ENCODE measurements at regions not wholly inside any gene's neighbourhood (a gene's known extent, or its start where the extent isn't known, plus 50 kb on each side); places are given as distances from the start of the nearest gene placed in this dataset.

GRCh38 chr11:122353561-122353960, 237.5 kb upstream of the BLID start:
- Histone ChIP-seq H3K27ac (no peak overlapping the region), H3K4me1 (peaks cover 0 to 10% (median 0%) of the 10 kb centered on the region in 3 donors), H3K4me3 (no peak overlapping the region), H3K9me3 (no peaks in the 10 kb centered on the region), H3K36me3 (no peaks in the 10 kb centered on the region), H3K27me3 (no peaks in the 10 kb centered on the region)
- TF ChIP-seq, protein P1, sequence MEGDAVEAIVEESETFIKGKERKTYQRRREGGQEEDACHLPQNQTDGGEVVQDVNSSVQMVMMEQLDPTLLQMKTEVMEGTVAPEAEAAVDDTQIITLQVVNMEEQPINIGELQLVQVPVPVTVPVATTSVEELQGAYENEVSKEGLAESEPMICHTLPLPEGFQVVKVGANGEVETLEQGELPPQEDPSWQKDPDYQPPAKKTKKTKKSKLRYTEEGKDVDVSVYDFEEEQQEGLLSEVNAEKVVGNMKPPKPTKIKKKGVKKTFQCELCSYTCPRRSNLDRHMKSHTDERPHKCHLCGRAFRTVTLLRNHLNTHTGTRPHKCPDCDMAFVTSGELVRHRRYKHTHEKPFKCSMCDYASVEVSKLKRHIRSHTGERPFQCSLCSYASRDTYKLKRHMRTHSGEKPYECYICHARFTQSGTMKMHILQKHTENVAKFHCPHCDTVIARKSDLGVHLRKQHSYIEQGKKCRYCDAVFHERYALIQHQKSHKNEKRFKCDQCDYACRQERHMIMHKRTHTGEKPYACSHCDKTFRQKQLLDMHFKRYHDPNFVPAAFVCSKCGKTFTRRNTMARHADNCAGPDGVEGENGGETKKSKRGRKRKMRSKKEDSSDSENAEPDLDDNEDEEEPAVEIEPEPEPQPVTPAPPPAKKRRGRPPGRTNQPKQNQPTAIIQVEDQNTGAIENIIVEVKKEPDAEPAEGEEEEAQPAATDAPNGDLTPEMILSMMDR (IDR thresholded peaks at IDR 0.05), result no peak
- TF ChIP-seq EP300 (IDR thresholded peaks at IDR 0.05) (no peak), POLR2AphosphoS5 (IDR thresholded peaks at IDR 0.05) (no peak), POLR2A (IDR thresholded peaks at IDR 0.05) (no peak)
- no peak for ATAC-seq
- 96 to 100% methylated on average over 3 to 4 of the region's 4 CpGs for WGBS, 2 donors (ENCODE audit: low coverage in 1 of 2)

DNA sequence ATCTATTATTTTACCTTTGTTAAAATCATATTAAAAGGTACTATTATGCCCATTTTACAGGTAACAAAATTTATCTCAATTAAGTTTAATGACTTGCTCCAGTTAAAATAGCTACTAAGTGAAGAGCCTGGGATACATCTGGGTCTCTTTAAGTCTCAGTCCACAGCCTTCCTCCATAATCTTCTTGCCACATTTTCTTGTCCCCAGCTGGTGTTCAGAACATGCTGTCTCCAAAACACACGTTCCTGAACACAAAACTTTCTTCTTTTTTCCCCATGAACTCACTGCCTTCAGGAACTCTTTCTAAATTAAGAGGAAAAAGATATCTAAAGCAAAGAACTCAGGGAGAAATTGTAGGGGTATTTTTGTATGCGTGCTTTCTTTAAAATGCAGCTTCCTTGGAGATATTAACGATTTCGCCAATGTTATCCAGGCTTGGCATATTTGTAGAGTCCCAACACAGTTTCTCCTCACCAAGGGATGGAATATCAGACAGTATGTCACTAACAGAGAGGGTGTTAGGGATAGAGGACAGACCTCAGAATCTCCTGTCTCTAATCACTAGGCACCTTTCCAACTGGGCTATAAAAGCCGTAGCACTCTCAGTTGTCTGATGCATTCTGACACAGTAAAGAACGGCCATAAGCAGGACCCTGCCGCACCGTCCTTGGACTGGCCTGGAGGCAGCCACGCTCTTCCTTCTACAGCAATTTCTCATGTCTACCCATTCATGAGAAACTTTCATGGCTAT, 232.8 kb upstream of the BLID start:
- no peak overlapping the region for H3K4me3 ChIP-seq
- no peak overlapping the region for H3K27ac ChIP-seq
- no peaks in the 10 kb centered on the region for H3K9me3 ChIP-seq
- WGBS, 2 donors (ENCODE audit: low coverage in 1 of 2), result 55 to 80% methylated on average over 7 to 9 of the region's 9 CpGs
- H3K27me3 ChIP-seq, result no peaks in the 10 kb centered on the region
- H3K4me1 ChIP-seq, result peaks cover 0 to 1% (median 0%) of the 10 kb centered on the region in 3 donors
- no peak for ATAC-seq
- H3K36me3 ChIP-seq, result no peaks in the 10 kb centered on the region
- TF ChIP-seq POLR2AphosphoS5 (IDR thresholded peaks at IDR 0.05) (no peak), POLR2A (IDR thresholded peaks at IDR 0.05) (no peak), EP300 (IDR thresholded peaks at IDR 0.05) (no peak)
- TF ChIP-seq, protein P1 (IDR thresholded peaks at IDR 0.05), result no peak

GRCh38 chr11:122346006-122346405, 230.0 kb upstream of the BLID start:
- TF ChIP-seq POLR2A (IDR thresholded peaks at IDR 0.05) (no peak), POLR2AphosphoS5 (IDR thresholded peaks at IDR 0.05) (no peak), EP300 (IDR thresholded peaks at IDR 0.05) (no peak)
- TF ChIP-seq, protein P1 (IDR thresholded peaks at IDR 0.05), result no peak
- no peak for ATAC-seq
- WGBS, 2 donors (ENCODE audit: low coverage in 1 of 2), result 75 to 83% methylated on average over 2 of the region's 2 CpGs
- Histone ChIP-seq H3K4me1 (peaks cover 0 to 7% (median 3%) of the 10 kb centered on the region in 3 donors), H3K4me3 (no peak overlapping the region), H3K36me3 (no peaks in the 10 kb centered on the region), H3K9me3 (no peaks in the 10 kb centered on the region), H3K27me3 (no peaks in the 10 kb centered on the region), H3K27ac (no peak overlapping the region)

- Histone ChIP-seq H3K27ac (no peak overlapping the region), H3K4me3 (no peak overlapping the region), H3K36me3 (no peaks in the 10 kb centered on the region), H3K9me3 (no peaks in the 10 kb centered on the region), H3K4me1 (peaks cover 0 to 12% (median 3%) of the 10 kb centered on the region in 3 donors), H3K27me3 (no peaks in the 10 kb centered on the region)
- TF ChIP-seq, protein P1 (IDR thresholded peaks at IDR 0.05), result no peak
- TF ChIP-seq POLR2AphosphoS5 (IDR thresholded peaks at IDR 0.05), result no peak
- no peak for TF ChIP-seq POLR2A (IDR thresholded peaks at IDR 0.05)
- TF ChIP-seq EP300 (IDR thresholded peaks at IDR 0.05), result no peak
- ATAC-seq, result no peak
- 79 to 87% methylated on average over 3 to 7 of the region's 7 CpGs for WGBS, 2 donors (ENCODE audit: low coverage in 1 of 2)
Observed at GRCh38 chr11:122345586-122345985, 229.6 kb upstream of the BLID start.

DNA sequence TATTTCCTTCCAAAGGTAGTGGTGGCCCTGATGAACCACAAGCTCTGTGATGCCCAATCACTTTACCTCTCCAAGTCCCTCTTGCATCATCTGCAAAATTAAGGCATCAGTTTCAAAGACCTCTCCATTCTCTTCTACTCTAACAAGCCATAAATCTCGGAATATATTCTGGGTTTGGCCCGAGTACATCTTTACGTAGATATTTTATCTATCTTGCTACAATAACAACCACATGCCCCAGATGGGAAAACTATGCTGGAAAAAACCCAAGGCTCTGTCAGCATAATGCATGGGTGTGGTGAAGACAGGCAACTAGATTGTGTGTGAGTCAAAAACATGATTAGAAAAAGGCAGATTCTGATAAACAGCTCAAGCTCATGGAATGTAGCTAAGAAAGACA, 228.2 kb upstream of the BLID start:
- H3K27ac ChIP-seq, result no peak overlapping the region
- H3K9me3 ChIP-seq, result no peaks in the 10 kb centered on the region
- H3K4me1 ChIP-seq, result peaks cover 0 to 12% (median 3%) of the 10 kb centered on the region in 3 donors
- H3K36me3 ChIP-seq, result no peaks in the 10 kb centered on the region
- no peaks in the 10 kb centered on the region for H3K27me3 ChIP-seq
- 11 to 17% methylated on average over 3 of the region's 3 CpGs for WGBS, 2 donors (ENCODE audit: low coverage in 1 of 2)
- H3K4me3 ChIP-seq, result no peak overlapping the region
- ATAC-seq, result no peak
- TF ChIP-seq POLR2AphosphoS5 (IDR thresholded peaks at IDR 0.05) (no peak), EP300 (IDR thresholded peaks at IDR 0.05) (no peak)
